ENCODE measurements at regions not wholly inside any gene's neighbourhood (a gene's known extent, or its start where the extent isn't known, plus 50 kb on each side); places are given as distances from the start of the nearest gene placed in this dataset.

DNA sequence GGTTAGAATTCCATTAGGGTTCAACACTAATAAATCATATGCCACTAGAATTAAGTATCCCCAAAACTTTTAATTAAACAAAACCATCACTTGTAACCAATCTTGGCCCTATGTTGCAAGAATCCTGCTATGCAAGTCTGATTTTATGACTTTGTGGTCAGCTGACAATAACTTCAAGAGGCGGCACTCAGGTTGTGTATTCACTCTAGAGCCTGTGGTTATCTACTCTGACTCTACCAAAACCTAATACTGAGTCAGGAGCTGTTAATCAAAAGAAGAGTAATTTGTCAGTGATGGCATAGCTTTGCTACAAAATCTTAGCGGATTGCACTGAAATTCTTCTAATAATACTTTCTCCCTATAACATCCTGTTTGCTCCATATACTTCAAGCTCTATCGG lies 253.7 kb downstream of the AASDHPPT start:
- no peak for DNase-seq (ENCODE audit: low spot score)

DNA sequence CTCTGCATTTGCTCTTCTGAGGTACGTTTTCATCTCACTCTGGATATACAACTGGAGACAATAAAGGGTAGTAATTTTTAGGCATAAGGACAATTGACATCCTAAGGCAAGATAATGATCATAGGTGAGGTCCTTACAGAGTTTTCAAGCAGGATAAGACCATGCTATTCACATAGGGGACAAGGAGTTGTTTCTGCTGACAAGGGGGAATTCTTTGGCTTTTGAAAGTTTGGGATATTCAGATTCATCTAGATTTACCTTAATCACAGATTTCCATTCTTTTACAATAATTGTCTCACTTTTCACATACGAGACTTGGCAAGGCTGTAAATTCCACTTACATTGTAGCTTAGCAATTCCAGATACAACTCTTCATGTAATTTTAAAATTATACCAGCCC lies 256.2 kb downstream of the AASDHPPT start:
- DNase-seq (ENCODE audit: low spot score): no peak

DNA sequence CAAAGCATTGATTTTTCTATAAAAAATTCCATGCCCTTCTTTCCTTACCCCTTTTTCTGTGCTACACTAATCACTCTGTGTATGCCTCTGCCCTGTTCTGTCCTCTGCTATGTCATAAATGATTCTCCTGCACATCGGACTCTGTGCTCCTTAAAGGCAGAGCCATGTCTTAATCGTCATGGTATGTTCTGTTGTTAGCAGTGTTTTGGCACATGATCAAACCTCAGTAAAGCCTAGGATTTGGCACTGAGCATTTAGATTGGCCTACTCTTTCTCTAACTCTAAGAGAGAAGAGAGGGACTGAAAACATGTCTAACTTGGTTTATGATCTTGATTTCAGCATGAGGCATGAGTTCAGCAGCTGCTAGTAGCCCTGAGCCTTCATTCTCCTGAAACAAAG lies 266.9 kb downstream of the AASDHPPT start:
- no peak for DNase-seq (ENCODE audit: low spot score)

DNA sequence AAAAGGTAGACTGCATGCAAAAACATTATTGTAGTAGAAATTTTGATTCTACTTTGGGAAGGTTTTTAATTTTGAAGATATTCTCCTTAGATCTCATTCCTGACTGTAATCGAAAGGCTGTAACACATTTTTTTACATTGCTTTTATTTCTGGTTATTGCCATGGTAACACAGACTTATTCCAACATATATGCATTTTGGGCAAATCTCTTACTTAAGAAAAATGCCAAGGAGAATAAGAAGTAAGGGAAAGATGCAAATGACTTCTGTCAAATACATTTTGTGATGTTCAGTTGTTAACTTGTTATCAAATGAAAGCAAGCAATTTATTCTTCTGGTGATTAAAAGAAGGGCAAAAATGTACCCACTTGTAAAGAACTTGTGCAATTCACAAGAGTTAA lies 267.5 kb downstream of the AASDHPPT start:
- DNase-seq (ENCODE audit: low spot score): no peak

DNA sequence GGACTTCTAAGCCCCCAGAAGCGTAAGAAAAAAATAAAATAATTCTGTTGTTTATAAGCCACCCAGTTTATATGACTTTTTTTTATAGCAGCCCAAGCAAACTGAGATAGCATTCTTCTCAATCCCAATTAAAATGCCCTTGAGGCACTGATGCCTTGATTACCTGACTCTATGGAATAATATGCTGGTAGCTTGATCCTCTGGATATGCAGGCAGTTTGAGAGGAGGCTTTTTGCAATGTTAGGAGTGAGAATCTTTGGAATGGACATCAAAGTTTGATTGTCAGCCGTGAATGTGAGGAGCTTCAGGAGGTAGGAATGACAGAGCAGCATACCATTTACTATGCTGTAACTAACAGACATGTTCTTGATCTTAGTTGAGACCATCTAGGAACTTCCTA lies 275.6 kb downstream of the AASDHPPT start:
- DNase-seq (ENCODE audit: low spot score): no peak

DNA sequence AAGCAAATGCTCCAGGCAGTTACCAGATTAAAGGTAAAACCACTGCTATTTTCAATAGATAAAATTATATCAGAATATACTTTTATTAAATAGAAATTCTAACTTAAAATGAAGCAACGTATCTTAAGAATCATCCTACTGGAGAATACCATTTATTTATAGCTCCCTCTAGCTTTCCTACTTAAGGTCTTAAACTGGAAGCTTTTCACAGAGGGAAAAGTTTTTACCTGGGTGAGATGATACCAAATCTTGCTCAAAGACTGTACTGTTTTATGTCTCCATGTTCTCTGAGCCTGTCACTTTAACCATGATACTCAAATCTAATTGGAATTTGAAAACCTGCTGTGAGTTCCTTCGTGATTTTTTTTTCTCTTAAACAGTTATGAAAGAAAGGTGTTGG lies 291.8 kb downstream of the AASDHPPT start:
- DNase-seq (ENCODE audit: low spot score): no peak

DNA sequence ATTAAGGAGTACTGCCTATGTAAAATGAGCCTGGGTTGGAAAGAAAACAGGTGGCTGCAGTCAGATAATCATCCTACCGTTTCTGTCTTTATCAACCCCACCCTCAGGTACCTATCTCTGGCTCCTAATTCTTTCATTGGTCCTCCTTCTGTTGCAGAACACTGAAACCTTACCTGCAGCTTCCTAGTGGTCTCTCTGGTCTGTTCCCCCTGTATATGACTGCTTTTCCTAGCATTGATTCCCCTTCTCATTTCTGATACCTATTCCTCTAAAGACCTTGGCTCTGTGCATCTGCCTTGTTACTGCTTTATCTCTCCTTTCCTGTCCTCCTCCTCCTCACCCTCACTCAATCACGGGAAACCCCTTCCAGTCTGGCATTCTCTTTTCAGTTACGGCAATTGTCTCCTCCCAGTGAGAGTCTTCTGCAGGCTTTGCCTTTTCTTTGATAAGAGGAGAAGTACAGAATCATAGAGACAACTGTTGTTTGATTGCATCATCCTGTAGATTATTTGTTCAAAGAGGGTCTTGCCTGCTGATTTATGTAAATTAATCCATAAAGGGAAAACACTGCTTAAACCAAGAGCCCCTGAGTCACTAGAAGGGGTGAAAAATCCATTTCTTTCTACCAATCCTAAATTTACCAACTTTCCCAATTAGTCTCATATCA lies 301.2 kb downstream of the AASDHPPT start:
- DNase-seq (ENCODE audit: low spot score): no peak

DNA sequence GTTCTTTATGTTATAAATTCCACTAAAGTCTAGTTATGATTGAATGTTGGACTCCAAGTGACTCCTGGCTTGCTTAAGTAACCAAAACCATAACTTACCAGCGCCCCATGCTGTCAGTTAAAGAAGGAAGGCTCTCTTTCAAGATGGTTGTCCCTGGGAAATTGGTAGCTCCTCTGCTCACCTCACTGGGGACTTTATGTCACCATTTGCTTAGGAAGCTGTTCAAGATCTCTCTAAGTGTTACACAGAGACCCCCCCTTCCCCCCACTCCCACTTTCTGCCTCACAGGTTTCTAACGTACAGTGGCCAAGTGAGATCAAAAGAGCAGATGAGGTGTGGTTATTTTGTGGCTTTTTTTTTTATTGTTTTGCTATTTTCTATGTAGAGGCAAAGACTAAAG lies 301.8 kb downstream of the AASDHPPT start:
- no peak for DNase-seq (ENCODE audit: low spot score)

DNA sequence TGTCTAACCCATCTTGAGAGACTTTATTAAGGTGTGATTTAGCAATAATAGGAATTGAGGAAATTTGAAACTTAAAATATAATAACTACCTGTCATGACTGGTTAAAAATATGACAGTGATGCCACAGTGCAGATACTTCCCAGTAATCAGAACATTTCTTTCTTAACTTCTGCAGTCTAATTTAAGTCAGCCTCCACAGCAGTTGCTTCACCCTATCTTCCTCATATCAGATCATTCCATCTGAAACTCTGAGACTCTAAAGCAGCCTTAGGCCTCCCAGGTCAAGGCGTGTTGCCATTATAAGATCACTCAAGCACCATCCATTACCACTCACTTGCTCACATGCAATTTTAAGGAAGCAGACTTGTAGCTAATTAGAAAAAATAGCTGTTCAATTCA lies 302.2 kb downstream of the AASDHPPT start:
- no peak for DNase-seq (ENCODE audit: low spot score)

DNA sequence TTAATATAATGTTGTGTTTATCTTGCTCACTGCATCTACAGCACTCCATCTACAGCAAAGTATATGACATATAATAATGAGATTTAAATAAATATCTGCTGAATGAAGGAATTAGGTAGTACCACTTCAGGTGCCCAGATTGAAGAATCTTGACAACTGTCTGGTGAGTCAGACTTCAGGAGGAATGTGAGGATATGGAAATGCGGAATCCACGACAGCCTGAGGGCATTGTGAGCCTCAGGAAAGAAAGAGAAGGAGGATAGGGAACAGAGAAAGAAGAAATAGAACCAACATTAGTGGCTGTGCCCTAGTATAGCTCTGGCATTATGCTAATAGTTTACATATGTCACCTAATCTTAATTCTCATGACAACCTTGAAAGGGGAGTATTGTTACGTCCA lies 304.4 kb downstream of the AASDHPPT start:
- no peak for DNase-seq (ENCODE audit: low spot score)

DNA sequence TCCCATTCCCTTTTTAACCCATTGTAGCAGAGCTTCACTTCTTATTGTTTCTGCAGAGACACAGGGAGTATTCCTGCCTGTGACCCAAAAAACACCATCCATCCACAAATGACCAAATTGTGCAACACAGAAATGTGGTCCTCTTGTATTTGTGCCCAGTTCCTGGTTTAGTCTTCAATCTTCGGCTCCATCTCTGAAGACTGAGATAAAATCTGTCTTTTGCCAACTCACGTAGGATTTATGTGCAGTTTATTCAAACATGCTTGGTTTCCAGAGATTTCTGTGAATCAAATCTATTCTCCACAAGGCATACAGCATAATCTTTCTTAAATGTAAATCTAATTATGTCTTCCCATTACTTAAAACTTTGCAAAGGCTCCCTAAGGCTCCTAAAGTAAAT lies 307.0 kb downstream of the AASDHPPT start:
- no peak for DNase-seq (ENCODE audit: low spot score)

DNA sequence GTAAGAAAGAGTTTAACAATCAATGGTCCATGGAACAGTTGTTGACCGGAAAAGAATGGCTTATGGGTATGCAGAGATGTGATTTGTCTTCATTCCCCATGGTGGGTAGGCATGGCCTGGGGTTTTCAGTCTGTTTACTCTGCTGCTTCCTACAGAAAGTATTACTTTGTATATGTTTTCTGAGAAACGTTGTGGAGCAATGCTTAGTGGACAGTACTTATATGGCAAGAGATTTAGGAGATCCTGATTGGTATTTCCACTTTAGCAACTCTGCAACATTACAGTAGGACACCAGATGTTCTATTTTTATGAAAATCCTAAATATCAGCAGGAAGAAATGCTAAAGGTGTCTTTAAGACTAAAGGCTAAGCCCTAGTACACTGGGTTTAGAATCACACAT lies 309.1 kb downstream of the AASDHPPT start:
- DNase-seq (ENCODE audit: low spot score): no peak

DNA sequence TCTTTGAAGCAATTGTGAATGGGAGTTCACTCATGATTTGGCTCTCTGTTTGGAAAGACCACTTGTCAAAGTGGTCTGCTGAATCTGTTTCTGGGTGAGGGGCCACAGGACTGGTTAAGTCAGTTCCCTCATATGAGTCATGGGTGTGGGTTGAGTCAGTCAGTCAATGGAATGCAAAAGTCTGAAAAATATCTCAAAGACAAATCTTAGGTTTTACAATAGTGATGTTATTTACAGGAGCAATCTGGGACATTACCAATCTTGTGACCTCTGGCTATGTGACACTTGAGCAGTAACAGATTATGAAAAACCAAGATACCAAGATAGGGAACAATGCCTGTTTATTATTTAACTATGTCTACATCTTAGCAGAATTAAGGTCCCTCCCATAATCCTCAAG lies 311.6 kb downstream of the AASDHPPT start:
- DNase-seq (ENCODE audit: low spot score): no peak

DNA sequence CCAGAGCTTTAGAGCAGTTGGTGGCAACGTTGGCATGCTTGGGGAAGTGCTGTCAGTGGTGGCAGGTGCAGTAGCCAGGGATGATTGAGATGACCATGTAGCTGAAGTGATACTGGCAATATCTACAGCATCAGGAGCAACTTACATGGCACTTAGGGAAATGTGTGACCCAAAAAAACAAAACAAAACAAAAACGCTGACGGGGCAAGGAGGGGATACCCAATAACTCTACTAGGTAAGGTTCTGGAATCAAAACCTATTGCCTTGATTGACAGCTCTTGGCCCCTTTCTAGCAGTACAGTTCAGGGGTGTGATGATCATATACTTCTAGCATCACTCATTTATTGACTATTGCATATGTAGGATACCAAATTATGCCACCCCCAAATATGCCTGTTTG lies 312.6 kb downstream of the AASDHPPT start:
- DNase-seq (ENCODE audit: low spot score): no peak

DNA sequence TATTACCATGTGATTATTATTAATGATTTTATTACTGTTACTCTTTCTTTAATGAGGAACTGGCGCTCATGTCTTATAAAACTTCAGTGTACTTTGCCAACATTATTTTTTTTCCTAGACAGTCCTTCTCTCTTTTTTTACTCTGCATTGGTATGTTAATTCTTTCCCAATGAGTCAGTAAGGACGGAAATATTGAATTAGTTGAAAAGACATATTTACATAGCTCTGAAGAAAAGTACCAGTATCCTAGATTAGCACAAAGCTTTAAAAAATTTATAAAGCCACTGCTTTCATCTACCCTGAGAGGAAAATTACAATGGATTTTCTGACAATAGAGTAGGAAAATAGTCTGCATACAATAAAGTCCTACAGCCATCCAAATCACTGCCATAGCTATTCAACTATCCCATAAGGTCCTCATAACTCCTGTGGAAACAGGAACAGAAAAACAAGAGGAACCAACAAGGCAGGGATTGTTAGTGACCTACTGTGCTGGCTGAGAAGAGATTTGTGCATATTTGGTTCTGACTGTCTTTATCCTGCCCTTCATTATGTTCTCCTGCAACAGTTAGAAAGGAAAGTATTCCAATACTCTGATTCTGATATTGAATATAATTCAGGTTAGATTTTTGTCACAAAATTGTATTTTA lies 314.4 kb downstream of the AASDHPPT start:
- no peak for DNase-seq (ENCODE audit: low spot score)

DNA sequence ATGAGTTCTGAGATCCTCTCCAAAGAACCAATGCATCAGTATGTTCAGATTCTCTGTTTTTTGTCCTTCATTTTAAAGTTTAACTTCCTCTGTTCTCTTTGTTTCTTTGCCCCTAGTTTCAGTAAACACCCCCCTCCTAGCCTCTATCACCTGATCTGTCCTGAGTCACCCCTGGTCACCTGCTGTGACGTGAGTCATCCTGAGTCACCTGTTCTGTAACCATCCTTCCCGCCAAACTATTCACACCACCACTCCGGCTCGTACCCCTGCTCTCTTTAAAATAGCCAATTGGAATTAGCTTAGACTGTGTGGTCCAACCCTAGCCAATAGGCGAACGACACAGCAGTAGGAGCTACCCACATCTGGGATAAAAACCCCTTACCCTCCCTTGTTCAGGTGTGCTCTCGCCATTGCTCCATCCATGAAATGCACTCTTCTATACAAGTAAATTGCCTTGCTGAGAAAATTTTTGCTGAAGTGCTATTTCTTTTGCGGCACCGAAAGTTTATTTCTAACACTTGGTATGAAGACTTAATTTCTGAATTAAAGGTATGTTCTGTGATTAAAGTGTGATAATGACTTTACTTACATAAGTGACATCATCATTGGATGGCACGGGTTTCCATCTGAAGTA lies 318.4 kb downstream of the AASDHPPT start:
- no peak for DNase-seq (ENCODE audit: low spot score)

DNA sequence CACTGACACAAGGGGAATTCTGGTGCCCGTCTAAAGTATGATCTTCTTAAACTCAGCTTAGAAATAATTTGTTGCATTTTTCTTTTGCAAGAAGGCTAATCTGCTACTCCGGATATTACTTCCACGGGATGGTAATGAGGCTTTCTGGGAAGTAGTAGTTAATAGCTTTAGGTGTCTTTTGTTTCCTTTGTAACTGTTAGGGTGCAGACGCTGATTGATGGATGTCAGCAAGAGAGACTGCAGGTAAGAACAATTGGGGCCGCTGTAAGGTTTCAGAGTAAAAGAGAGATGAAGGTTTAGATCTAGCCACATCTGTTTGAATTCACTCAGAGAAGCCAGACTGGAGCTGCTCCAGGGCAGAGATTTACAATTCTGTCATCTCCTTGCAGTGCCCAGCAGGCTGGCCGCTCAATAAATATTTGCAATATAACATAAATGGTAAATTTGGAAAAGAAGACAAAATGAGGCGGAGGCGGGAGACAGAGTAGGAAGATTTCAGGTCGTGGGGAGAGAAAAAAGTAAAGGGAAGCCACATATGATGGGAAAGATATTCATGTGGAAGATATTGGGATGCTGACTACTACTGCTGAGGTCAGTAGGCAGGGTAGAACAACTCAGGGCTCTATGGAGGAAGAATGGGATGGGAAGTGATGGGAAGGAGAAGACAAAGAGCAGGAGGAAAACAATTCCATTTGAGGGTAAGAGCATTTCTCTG lies 320.5 kb downstream of the AASDHPPT start:
- no peak for DNase-seq (ENCODE audit: low spot score)

DNA sequence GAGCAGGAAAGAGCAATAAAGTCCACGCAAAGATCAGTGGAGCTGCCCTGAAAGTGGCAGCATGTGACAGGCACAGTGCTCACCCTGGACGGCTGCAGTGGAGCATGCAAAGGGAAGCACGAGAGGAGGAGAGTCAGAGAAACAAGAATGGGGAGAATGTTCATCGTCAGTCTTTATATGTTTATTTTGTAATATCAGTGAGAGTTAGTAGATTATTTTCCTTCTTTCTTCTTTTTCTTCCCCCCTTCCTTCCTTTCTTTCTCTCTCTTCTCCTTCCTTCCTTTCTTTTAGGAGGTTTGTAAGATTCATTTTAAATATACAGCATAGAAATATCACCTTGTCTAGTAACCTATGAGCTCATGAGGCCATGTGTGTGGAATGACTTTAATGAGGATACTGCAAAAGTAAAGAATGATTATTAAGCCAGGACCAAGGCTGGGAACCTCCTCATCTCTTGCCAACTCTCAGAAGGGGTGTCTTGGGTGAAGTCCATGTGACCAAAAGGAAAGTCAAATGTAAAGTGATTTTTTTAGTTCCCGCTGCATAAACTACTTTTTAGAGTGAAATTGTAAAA lies 321.1 kb downstream of the AASDHPPT start:
- DNase-seq (ENCODE audit: low spot score): no peak

DNA sequence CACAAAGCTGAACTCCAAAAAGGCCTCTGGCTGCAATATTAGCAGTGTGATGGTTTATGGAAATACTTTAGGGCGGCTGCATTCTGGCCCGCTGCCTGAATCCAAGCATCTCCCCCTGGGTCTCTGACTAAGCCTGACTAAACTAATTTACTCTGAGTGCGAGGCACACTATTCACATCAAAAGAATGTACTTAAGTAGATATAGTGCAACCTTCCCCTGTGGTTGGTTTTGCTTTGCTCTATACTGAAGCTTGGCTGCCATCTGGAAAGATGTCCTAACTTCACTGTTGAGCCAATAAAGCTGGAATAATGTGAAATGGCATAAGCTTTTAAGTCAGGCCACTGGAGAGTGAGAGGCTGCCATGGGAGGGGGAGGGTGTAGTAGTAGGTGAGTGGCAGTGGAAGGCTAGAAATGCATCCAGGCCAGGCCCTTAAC lies 321.6 kb downstream of the AASDHPPT start:
- no peak for DNase-seq (ENCODE audit: low spot score)

DNA sequence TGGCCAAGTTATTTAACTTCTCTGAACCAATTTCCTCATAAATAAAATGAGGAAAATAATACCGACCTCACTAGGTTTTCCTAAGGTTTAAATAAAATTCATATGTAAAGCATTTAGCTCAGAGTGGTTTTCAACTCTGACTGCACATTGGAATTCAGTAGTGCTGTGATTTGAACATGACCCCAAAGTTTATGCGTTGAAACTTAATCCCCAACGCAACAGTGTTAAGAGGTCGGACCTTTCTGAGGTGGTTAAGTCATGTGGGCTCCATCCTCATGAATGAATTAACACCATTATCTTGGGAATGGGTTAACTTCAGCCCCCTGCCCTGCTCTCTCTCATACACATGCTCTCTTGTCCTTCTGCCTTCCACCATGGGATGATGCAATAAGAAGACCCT lies 322.2 kb downstream of the AASDHPPT start:
- DNase-seq (ENCODE audit: low spot score): no peak

DNA sequence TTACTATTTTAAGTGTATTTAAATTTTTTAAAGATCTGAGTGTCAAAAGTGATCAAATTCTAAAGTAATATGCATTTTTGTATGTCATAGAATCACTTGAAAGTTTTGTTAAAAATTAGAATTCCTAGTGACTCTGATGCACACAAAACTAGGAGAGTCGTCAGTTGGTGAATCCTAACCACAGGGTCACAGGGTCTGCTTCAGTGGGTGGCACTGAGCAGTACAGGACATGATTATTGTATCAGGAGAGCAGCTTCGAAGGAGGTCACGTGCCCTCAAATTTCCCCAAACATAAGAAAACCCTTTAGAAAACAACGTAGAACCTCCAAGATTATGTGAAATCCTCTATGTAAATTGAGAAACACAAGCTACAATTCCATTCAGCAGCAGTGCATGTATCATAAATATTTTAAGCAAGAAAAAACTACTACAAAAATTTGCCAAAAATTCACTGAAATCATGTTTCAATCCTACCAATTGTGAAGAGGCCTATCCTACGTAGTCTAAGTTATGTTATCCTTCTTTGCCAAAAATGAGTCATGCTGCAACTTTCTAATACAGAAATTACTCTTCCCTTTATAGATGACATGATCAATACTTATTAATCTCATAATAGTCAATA lies 323.6 kb downstream of the AASDHPPT start:
- DNase-seq (ENCODE audit: low spot score): no peak

DNA sequence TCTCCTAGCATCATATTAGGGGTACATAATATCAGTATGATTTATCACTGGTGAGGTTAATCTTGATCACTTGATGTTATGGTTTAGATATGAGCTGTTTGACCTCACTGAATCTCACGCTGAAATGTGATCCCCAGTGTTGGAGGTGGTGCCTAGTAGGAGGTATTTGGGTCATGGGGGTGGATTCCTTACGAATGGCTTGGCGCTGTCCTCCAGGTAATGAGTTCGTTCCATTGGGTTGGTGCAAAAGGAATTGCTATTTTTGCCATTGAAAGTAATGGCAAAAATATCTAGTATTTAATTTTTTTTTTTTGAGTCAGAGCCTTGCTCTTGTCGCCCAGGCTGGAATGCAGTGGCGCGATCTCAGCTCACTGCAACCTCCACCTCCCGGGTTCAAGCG lies 326.3 kb downstream of the AASDHPPT start:
- no peak for DNase-seq (ENCODE audit: low spot score)

All from mucosa of gallbladder (tissue), 1 donor.